CD4-positive, alpha-beta T cell treated with Interleukin-17A for 1 hour (primary cell): ENCODE measurements at regions not wholly inside any gene's neighbourhood (a gene's known extent, or its start where the extent isn't known, plus 50 kb on each side); places are given as distances from the start of the nearest gene placed in this dataset.

ENCODE experiments used
- DNase-seq: peaks from one replicate; pipeline ENCODE4 v3.0.0-alpha.2; 2020

GRCh38 chr22:48905206-48905975 lies 922.3 kb downstream of the BRD1 start:
- DNase-seq: no peak

DNA sequence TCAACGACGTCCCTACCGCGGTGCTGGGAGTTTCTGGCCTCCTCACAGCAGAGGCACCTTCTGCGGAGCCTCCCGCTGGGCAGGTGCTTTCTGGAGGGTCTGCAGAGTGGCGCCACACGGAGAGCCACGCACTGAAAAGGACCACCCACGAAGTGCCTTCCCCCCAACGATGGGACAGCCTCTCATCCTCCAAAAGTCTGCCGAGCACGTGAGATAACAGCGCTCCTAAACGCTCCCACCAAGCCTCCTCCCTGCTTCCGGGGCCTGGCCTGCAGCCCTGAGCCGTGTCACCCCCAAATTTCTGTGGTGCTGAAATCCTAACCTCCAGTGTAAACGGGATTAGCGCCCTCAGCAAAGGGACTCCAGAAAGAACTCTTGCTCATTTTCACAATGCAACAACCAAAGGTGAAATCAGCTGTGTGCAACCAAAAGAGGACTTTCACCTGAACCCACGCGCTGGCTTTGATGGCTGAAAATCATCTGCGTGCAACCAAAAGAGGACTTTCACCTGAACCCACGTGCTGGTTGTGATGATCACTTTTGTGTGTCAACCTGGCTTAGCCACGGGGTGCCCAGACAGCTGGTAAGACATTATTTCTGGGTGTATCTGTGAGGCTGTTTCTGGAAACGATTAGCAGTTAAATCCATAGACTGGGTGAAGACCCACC lies 924.6 kb downstream of the BRD1 start:
- DNase-seq: no peak

DNA sequence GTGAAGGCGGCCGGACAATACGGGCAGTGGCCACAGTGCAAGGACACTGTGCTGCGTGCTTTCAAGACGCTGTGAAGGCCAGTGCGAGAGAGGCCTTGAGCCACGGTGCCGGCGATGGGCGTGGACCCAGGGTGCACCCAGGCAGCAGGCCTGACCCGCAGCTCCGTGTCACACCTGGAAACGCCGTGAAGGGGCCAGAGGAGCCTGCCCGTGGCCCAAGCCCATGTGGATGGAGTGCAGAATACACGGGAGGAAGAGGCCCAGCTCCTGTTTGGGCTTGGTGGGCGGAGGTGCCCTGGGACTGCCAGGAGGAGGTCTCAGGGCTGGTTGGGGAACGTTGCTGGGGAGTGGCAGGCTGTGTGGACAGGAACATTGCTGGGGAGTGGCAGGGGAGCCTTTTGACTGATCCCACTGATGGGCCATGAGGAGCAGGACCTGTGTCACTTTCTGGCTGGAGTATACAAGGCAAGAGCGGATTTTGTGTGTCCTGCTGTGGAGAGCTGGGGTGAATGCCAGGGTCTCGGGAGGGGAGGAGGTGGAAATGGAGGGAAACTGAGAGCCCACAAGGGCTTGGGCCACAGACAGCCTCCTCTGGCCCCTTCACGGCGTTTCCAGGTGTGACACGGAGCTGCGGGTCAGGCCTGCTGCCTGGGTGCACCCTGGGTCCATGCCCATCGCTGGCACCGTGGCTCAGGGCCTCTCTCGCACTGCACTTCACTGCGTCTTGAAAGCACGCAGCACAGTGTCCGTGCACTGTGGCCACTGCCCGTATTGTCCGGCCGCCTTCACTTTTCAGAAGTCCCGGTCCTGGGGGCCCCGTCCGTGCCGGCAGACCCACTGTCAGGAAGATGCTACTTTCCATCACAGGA lies 925.4 kb downstream of the BRD1 start:
- no peak for DNase-seq

DNA sequence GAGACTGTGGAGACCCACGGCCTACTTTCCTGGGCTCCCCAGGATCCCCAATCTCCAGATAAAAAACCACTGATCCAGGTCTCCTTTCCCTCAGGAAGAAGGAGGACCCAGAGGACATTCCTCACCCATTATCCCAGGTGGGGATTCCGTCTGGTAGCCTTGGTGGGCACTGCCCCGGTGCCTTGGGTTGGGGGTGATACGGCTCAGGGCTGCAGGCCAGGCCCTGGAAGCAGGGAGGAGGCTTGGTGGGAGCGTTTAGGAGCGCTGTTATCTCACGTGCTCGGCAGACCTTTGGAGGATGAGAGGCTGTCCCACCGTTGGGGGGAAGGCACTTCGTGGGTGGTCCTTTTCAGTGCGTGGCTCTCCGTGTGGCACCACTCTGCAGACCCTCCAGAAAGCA lies 926.3 kb downstream of the BRD1 start:
- no peak for DNase-seq

- no peak for DNase-seq
Measured at GRCh38 chr22:48900626-48901025, 927.0 kb downstream of the BRD1 start.

DNA sequence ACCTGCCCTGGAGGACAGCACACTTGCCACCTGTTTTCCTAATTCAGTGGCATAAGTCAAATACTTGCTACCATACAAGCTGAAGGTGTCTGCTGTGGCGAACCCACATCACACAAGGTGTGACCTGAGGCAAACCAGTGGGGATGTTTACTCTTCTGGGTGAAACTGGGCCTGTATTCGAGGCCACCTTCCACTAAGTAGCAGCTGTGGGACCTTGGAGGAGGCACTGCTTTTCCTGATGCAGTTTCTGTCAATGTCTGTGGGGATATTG lies 927.4 kb downstream of the BRD1 start:
- DNase-seq: no peak

- no peak for DNase-seq
Measured at GRCh38 chr22:48899523-48900326, 927.9 kb downstream of the BRD1 start.

DNA sequence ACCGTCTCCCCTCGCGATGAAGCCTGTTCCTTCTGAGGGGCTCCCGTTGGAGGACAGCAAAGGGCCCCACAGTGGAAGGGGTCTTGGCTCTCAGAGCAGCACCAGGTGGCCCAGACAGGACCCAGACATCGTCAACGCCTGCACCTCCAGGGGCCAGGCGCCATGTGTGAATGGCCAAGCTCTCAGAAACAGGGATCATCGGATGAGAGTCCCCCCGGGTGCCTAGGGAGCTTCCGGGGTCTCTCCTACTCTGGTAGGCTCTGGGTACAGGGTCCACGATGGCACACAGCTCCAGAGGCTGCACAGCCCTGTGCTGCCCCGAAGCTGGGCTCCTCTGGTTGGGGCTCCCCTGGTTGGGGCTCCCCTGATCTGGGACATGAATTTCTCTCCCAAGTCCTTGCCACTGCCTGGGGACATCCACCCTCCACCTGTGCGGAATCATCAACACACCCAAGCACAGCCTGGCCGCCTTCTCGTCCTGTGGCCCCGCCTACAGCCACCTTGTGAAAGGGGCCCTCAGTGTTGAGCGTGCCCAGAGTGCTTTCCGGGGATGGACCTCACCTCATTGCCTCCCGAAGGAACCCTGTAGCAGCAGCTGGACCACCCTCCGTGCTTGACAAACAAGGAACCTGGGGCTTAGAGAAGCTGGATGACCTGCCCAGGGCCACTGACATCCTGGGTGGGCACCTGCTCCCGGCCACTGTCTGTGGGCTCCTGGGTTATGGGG lies 929.0 kb downstream of the BRD1 start:
- no peak for DNase-seq

- DNase-seq: no peak
Measured at GRCh38 chr22:48897645-48898370, 929.9 kb downstream of the BRD1 start.

DNA sequence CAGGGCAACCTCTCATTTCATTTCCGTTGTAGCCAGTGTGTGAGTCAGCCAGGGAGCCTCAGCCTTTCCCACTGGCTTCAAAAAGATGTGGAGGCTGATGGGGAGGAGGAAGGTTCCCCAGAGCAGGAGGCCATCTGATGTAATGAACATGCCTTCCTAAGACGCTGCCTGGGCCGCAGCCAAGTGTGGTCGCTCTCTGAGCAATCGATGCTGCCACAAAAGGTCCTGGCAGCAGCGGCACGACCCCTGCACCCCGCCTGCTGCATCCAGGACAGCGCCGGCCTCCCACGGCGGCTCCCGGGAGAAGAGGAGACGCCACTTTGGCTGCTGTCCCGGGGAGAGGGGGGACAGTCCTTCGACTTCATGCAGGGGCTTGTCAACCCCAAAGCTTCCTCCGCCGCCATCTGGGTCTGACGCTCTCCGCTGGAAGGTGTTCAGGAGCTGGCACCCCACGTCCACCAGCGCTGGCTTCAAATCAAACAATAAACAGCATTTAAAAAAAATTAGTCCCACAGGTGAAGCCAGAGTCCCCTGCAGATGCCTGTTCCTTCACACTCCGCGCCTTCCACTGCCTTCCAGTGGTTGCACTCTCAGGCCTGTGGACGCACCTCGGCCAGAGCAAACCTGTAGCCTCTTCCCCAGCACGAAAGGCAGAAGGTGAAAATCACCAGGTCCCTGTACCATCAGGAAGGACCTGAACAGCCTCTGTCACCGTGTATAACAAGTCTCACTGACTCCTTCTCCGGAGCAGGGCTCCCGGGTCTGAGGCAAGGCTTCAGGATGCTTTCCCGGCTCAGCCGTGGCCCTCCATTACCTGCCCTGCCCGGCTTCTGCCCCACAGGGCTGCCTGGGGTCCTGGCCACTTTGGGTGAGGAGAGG lies 930.7 kb downstream of the BRD1 start:
- no peak for DNase-seq

GRCh38 chr22:48895831-48896765 lies 931.6 kb downstream of the BRD1 start:
- DNase-seq: no peak

DNA sequence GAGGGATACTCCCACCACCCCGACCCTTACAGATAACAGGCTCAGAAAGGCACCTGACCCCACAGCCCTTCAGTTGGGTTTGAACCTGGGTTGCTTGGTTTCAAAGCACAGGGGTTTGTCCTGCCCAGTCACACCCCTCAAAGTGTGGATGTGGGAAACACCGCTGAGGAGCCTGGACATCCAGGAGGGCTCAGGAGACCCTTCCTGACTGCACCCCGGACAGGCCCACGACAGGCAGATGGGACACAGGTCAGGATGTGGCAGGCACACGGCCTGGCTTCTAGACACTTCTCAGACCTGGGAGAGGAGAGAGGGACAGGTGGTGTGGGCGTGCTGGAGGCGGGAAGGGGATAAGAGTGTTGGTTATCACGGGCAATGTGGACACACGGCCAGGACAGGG lies 932.3 kb downstream of the BRD1 start:
- no peak for DNase-seq

DNA sequence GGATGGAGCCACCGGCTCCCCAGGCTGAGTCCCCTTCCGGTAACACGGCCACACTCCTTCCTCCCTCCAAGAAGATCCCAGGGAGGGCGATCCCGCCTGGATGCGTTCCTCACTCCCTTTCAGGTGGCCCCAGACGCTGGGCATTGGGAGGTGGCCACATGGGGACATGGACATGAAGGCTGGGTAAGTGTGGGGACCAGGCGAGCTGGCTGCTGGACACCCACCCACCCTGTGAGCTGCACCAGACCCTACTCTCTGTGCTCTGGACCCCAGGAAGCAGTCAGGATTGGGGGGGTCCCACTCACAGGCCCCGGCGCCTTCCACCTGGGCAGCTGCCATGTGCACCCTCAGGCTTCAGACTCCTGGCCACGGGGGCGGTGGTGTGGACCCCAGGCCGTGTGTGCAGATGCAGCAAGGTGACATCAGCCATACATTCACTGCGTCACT lies 932.8 kb downstream of the BRD1 start:
- DNase-seq: no peak

DNA sequence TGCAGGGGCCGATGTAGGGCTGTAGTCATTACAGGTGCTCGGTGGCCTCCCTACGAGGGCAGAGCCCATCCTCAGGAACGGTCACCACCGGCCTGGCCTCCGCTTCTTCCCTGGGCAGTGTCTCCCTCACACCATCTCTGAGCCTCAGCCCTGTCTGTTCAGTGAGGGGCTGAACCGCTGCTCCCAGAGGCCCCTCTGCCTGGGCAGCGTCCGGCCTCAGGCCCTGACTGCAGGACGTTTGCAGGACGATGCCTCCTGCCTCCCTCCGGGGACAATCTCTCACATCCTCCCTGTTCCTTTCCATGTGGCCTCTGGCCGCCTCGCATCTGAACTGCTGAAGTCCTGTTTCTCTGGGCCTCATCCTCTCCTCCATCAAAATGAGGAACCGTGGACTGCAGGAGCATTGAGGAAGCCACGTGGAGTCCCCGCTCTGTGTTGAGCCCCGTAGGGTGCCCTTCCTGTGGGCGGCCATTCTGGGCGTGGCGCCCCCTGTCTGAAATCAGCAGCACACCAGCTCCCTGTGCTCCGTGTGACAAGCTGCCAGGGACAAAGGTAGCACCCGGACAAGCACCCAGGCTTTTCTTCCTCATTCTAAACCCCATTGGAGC lies 933.5 kb downstream of the BRD1 start:
- no peak for DNase-seq

- no peak for DNase-seq
Measured at GRCh38 chr22:48893288-48894063, 934.2 kb downstream of the BRD1 start.

GRCh38 chr22:48892578-48893287 lies 934.9 kb downstream of the BRD1 start:
- DNase-seq: no peak
